ENCODE measurements at regions not wholly inside any gene's neighbourhood (a gene's known extent, or its start where the extent isn't known, plus 50 kb on each side); places are given as distances from the start of the nearest gene placed in this dataset.

DNA sequence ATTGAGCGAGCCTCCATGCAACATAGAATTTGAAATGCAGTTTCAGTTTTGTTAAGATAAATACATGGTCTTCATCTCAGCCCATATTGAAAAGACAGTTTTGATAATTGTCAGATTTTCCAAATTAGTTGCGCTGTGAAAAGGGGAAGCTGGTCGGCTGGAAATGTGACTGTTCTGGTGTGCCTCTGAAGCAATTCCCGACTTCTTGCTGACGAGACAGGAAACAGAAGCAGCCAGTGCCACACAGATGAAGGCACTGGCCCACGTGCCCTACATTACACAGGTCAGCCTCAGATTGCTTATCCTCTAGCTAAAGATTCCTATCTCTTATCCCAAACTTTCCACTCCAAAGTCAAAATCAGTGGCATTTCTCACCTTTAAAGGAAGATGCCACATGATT lies 214.1 kb upstream of the TLE4 start:
- no peak overlapping the region for H3K4me3 ChIP-seq (ENCODE audit: low read depth, low read length)
- DNase-seq (ENCODE audit: low read depth) = no peak
- in situ Hi-C loops (cut with HindIII; ENCODE audit: low sequenced_read_pairs) = no loop called here
- TF ChIP-seq, protein P1, sequence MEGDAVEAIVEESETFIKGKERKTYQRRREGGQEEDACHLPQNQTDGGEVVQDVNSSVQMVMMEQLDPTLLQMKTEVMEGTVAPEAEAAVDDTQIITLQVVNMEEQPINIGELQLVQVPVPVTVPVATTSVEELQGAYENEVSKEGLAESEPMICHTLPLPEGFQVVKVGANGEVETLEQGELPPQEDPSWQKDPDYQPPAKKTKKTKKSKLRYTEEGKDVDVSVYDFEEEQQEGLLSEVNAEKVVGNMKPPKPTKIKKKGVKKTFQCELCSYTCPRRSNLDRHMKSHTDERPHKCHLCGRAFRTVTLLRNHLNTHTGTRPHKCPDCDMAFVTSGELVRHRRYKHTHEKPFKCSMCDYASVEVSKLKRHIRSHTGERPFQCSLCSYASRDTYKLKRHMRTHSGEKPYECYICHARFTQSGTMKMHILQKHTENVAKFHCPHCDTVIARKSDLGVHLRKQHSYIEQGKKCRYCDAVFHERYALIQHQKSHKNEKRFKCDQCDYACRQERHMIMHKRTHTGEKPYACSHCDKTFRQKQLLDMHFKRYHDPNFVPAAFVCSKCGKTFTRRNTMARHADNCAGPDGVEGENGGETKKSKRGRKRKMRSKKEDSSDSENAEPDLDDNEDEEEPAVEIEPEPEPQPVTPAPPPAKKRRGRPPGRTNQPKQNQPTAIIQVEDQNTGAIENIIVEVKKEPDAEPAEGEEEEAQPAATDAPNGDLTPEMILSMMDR (IDR thresholded peaks at IDR 0.05; ENCODE audit: low read depth, low read length, missing control alignments) = no peak

GRCh38 chr9:79360387-79361347 lies 211.1 kb upstream of the TLE4 start:
- peak; percentile 26 for DNase-seq (ENCODE audit: low read depth)
- in situ Hi-C loops (cut with HindIII; ENCODE audit: low sequenced_read_pairs) = no loop called here
- no peak overlapping the region for H3K4me3 ChIP-seq (ENCODE audit: low read depth, low read length)
- TF ChIP-seq, protein P1 (IDR thresholded peaks at IDR 0.05; ENCODE audit: low read depth, low read length, missing control alignments) = no peak

DNA sequence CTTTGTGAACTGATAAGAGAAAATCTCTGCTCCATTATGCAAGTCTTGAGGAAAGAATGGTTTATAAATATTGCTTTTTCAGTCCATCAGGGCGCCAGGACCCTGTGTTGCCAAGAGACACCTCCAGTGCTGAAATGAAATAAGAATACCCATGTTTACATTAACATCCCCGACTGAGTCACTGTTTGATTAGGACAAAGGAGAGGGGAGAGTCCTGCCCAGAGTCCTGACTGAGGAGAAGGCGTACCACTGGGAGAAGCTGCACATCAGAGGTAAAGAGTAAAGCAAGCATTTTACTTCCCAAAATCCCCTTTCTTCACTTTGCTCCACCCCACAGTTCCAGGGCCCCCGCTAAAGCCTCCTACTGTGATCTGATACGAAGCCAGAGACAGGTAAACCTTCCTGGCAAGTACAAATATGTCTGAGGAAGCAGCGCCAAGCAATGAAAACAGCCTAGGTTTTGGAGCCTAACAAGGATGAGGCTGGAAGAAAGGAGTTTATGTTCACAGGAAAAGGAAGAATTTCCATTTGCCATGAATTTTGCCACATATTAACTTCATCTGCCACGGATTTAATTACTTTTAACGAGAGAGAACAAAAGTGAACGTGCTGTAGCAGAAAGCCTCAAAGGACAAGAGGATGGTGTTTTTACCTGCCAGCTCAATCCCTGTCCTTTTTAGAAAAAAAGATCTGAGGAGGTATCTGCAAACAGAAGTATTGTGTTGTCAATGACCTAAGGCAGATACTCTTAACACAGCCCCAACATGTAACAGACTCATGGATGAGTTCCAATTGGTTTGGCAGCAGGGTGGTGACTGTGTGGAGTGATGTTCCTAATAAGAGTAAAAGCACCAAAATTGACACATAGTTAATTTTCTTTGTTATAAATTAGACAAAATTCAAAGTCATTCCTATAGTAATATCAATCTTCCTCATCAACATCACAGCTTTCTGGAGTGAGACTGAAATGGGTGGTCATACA lies 209.4 kb upstream of the TLE4 start:
- DNase-seq (ENCODE audit: low read depth) = no peak
- in situ Hi-C loops (cut with HindIII; ENCODE audit: low sequenced_read_pairs) = no loop called here
- H3K4me3 ChIP-seq (ENCODE audit: low read depth, low read length) = no peak overlapping the region
- TF ChIP-seq, protein P1 (IDR thresholded peaks at IDR 0.05; ENCODE audit: low read depth, low read length, missing control alignments) = no peak

GRCh38 chr9:79369676-79370075 lies 202.1 kb upstream of the TLE4 start:
- no peak overlapping the region for H3K4me3 ChIP-seq (ENCODE audit: low read depth, low read length)
- in situ Hi-C loops (cut with HindIII; ENCODE audit: low sequenced_read_pairs) = no loop called here
- TF ChIP-seq, protein P1 (IDR thresholded peaks at IDR 0.05; ENCODE audit: low read depth, low read length, missing control alignments) = no peak
- no peak for DNase-seq (ENCODE audit: low read depth)

GRCh38 chr9:79371301-79371700 lies 200.5 kb upstream of the TLE4 start:
- H3K4me3 ChIP-seq (ENCODE audit: low read depth, low read length) = no peak overlapping the region
- in situ Hi-C loops (cut with HindIII; ENCODE audit: low sequenced_read_pairs) = no loop called here
- no peak for DNase-seq (ENCODE audit: low read depth)
- TF ChIP-seq, protein P1 (IDR thresholded peaks at IDR 0.05; ENCODE audit: low read depth, low read length, missing control alignments) = no peak

DNA sequence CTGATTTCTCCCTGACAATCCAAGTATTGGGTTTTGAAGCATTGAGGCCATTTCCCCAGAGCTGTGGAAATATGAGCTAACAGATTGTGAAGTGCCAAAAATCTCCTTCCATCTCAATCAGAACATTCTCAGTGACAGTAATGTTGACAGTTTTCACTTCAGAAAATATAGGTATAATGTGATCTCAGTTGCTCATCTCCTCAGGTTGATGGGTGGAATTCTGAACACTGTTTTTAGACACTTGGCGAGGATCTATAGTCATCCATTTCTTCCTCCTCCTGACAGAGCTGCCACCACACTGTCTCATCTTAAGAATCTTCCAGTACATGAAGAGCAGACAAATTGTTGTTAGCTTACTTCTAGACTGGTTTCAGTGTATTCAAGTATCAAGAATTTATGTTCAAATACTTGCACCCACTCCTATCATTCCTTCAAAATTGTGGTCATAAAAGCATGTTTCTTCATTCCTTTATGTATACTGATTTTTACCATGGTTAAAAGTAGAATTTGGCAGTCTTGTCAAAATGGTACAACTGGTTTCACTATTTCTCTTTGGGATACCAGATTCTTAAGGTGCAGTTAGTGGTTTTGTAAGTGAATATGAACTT lies 199.7 kb upstream of the TLE4 start:
- in situ Hi-C loops (cut with HindIII; ENCODE audit: low sequenced_read_pairs) = no loop called here
- DNase-seq (ENCODE audit: low read depth) = no peak
- no peak overlapping the region for H3K4me3 ChIP-seq (ENCODE audit: low read depth, low read length)
- TF ChIP-seq, protein P1 (IDR thresholded peaks at IDR 0.05; ENCODE audit: low read depth, low read length, missing control alignments) = no peak
